HCT116 (cell line): ENCODE measurements at regions not wholly inside any gene's neighbourhood (a gene's known extent, or its start where the extent isn't known, plus 50 kb on each side); places are given as distances from the start of the nearest gene placed in this dataset.

Experiments
- ATAC-seq: fragments of 200-7000 bp; cut with Tn5 transposase; 2 replicates; pipeline ENCODE4 v1.9.1; 2020; ENCODE audit warnings: mild to moderate bottlenecking, moderate library complexity
- BruUV-seq: library from RNA; stranded (reverse); fragments of 400-500 nt; replicated peaks from 2 replicates; lab custom pipeline; 2021; lab: Mats Ljungman, UMichigan
- CTCF ChIA-PET: fragments of 300-600 bp; sonication (Branson Sonifier 250); formaldehyde crosslinking; loops from one replicate; lab custom pipeline; 2021; ENCODE audit warnings: antibody characterized with exemption; lab: Charles Lee
- POLR2A ChIA-PET: fragments of 300-600, 350-600 bp; sonication (Branson Sonifier 250); formaldehyde crosslinking; loops from one replicate; lab custom pipeline; 2021; ENCODE audit warnings: antibody characterized with exemption; lab: Charles Lee
- RAD21 ChIA-PET, 2 experiments: fragments of 300-600 bp; sonication (Branson Sonifier 250); formaldehyde crosslinking; loops; one replicate each; lab custom pipeline; 2023; ENCODE audit warnings: low total read pairs in 2 of 2; ENCODE audit not compliant: uncharacterized antibody in 2 of 2, unreplicated experiment in 2 of 2, low non-redundant PET in 1 of 2; lab: Charles Lee
- DNase-seq: peaks from one replicate; pipeline ENCODE4 v3.0.0-alpha.2; 2010; ENCODE audit warnings: low read depth, low spot score
- H2AFZ ChIP-seq: fragments of 200-600 bp; shearing (Covaris generic), sonication (generic); 2 replicates; pipeline ENCODE4 v1.6.1; 2017; ENCODE audit warnings: low read depth, mixed run types, mixed read lengths, antibody characterized with exemption, low read length; ENCODE audit not compliant: poor library complexity, severe bottlenecking
- H3K27ac ChIP-seq: 2 replicates; pipeline ENCODE4 v1.5.1; 2012; ENCODE audit warnings: low read depth, low read length
- H3K27me3 ChIP-seq: fragments of 200-600 bp; sonication (generic); 2 replicates; pipeline ENCODE4 v1.6.1; 2016; ENCODE audit warnings: mixed run types, low read length, mixed read lengths; ENCODE audit not compliant: insufficient read depth
- H3K36me3 ChIP-seq, 2 experiments: fragments of 200-500 bp in 1 of 2; fragments of 200-600 bp in 1 of 2; sonication (Bioruptor generic) in 1 of 2; sonication (generic) in 1 of 2; 2 replicates each; pipeline versions ENCODE4 v1.5.1 to v1.6.1; 2014 to 2016; ENCODE audit warnings: low read length in 2 of 2, inconsistent platforms in 1 of 2, mixed read lengths in 1 of 2, mixed run types in 1 of 2; ENCODE audit not compliant: insufficient read depth in 2 of 2, control insufficient read depth in 1 of 2
- H3K4me1 ChIP-seq, 2 experiments: fragments of 200-600 bp in 1 of 2; sonication (generic) in 1 of 2; 2 replicates each; pipeline versions ENCODE4 v1.5.1 to v1.6.1; 2012 to 2017; ENCODE audit warnings: low read length in 2 of 2, inconsistent platforms in 1 of 2, mild to moderate bottlenecking in 1 of 2, mixed read lengths in 1 of 2, mixed run types in 1 of 2, moderate library complexity in 1 of 2; ENCODE audit not compliant: insufficient read depth in 2 of 2, control insufficient read depth in 1 of 2
- H3K4me2 ChIP-seq: fragments of 200-600 bp; sonication (generic); 2 replicates; pipeline ENCODE4 v1.6.1; 2017; ENCODE audit warnings: mixed run types, low read length, mixed read lengths
- H3K4me3 ChIP-seq, 2 experiments: fragments of 200-600 bp in 1 of 2; sonication (generic) in 1 of 2; replicated peaks in 1 of 2; 2 replicates each; pipeline ENCODE4 v1.5.1; 2011 to 2016; ENCODE audit warnings: low read length in 2 of 2, control low read depth in 1 of 2, low read depth in 1 of 2, mild to moderate bottlenecking in 1 of 2, mixed read lengths in 1 of 2, mixed run types in 1 of 2
- H3K79me2 ChIP-seq: fragments of 200-600 bp; sonication (generic); 2 replicates; pipeline ENCODE4 v1.6.1; 2017; ENCODE audit warnings: mild to moderate bottlenecking, mixed run types, low read length, moderate library complexity, mixed read lengths; ENCODE audit not compliant: insufficient read depth
- H3K9ac ChIP-seq: fragments of 200-600 bp; sonication (generic); 2 replicates; pipeline ENCODE4 v1.6.1; 2016; ENCODE audit warnings: low read length, mixed read lengths
- H3K9me2 ChIP-seq: fragments of 200-600 bp; sonication (generic), shearing (Covaris generic); 2 replicates; pipeline ENCODE4 v1.6.1; 2017; ENCODE audit warnings: mixed run types, mild to moderate bottlenecking, moderate library complexity; ENCODE audit not compliant: insufficient read depth
- H3K9me3 ChIP-seq, 2 experiments: fragments of 200-500 bp in 1 of 2; fragments of 200-600 bp in 1 of 2; sonication (Bioruptor generic) in 1 of 2; sonication (generic) in 1 of 2; 2 replicates each; pipeline ENCODE4 v1.6.1; 2014 to 2017; ENCODE audit warnings: low read length in 2 of 2, mixed read lengths in 2 of 2, inconsistent platforms in 1 of 2, low read depth in 1 of 2, mild to moderate bottlenecking in 1 of 2, mixed run types in 1 of 2, moderate library complexity in 1 of 2; ENCODE audit not compliant: control insufficient read depth in 1 of 2, insufficient read depth in 1 of 2
- H4K20me1 ChIP-seq: fragments of 200-600 bp; sonication (generic), shearing (Covaris generic); 2 replicates; pipeline ENCODE4 v1.6.1; 2017; ENCODE audit warnings: mixed run types, mild to moderate bottlenecking, moderate library complexity; ENCODE audit not compliant: insufficient read depth
- CTCF ChIP-seq, 3 experiments: fragments of 200-600 bp in 1 of 3; sonication (generic) in 1 of 3; IDR thresholded peaks in 2 of 3; conservative IDR thresholded peaks in 1 of 3; 2 replicates each; pipeline ENCODE4 v1.5.1; 2012 to 2017; ENCODE audit warnings: low read depth in 2 of 3, low read length in 2 of 3, antibody characterized with exemption in 1 of 3, borderline replicate concordance in 1 of 3, control low read depth in 1 of 3, mild to moderate bottlenecking in 1 of 3, mixed read lengths in 1 of 3, mixed run types in 1 of 3, moderate library complexity in 1 of 3; ENCODE audit not compliant: insufficient read depth in 1 of 3
- ELF1 ChIP-seq: IDR thresholded peaks from 2 replicates; pipeline ENCODE4 v1.6.1; 2012; ENCODE audit warnings: low read depth, borderline replicate concordance
- EZH2phosphoT487 ChIP-seq: fragments of 200-600 bp; IDR thresholded peaks from 2 replicates; pipeline ENCODE4 v1.6.1; 2018; ENCODE audit warnings: antibody characterized with exemption, borderline replicate concordance
- SP1 ChIP-seq: IDR thresholded peaks from 2 replicates; pipeline ENCODE4 v1.6.1; 2012; ENCODE audit warnings: low read depth
- TCF7L2 ChIP-seq: IDR thresholded peaks from 2 replicates; pipeline ENCODE4 v1.7.0; 2011; ENCODE audit warnings: borderline replicate concordance, inconsistent platforms; ENCODE audit not compliant: insufficient read depth, insufficient read length; ENCODE audit errors: extremely low read depth
- ZBTB33 ChIP-seq: IDR thresholded peaks from 2 replicates; pipeline ENCODE4 v1.6.1; 2011; ENCODE audit warnings: mild to moderate bottlenecking, low read length, moderate library complexity; ENCODE audit not compliant: insufficient replicate concordance; ENCODE audit errors: extremely low read depth
- ZNF274 ChIP-seq: fragments of 200-500 bp; sonication (Bioruptor generic); IDR thresholded peaks from 2 replicates; pipeline ENCODE4 v1.6.1; 2014; ENCODE audit warnings: mild to moderate bottlenecking, low read depth, low read length, inconsistent platforms
- intact Hi-C: fragments of 100-400 bp; cut with micrococcal nuclease; formaldehyde crosslinking; loops from 2 replicates; pipeline ENCODE4 v1.10.0; 2022

- H3K27me3 ChIP-seq: no peaks in the 10 kb centered on the region
- no peak for DNase-seq
- no peaks in the 10 kb centered on the region for H4K20me1 ChIP-seq
- TF ChIP-seq ZNF274 (no peak), EZH2phosphoT487 (no peak), ELF1 (no peak), CTCF (IDR thresholded peaks at IDR 0.05 in 2 of 3, conservative IDR thresholded peaks at IDR 0.05 in 1 of 3; ENCODE audit: borderline replicate concordance in 1 of 3, insufficient read depth in 1 of 3, low read depth in 2 of 3, low read length in 2 of 3) (no peak), SP1 (no peak), TCF7L2 (no peak), ZBTB33 (no peak)
- H3K9ac ChIP-seq: no peak overlapping the region
- H3K9me3 ChIP-seq: peaks cover 4 to 5% of the 10 kb centered on the region in 2 experiments; a peak in 3 of 4 replicates
- H3K4me1 ChIP-seq: no peaks in the 10 kb centered on the region
- H3K79me2 ChIP-seq: no peaks in the 10 kb centered on the region
- no peaks in the 10 kb centered on the region for H3K9me2 ChIP-seq
- BruUV-seq: no TSS peak
- H3K4me2 ChIP-seq: no peak overlapping the region
- H2AFZ ChIP-seq: no peak overlapping the region
- ATAC-seq: no peak
- POLR2A ChIA-PET: no interaction called here
- intact Hi-C loops: no loop called here
- RAD21 ChIA-PET: no interaction called here
- no peak overlapping the region for H3K4me3 ChIP-seq
- H3K27ac ChIP-seq: no peak overlapping the region
- no peaks in the 10 kb centered on the region for H3K36me3 ChIP-seq
- CTCF ChIA-PET: no interaction called here
Observed at GRCh38 chr5:24407466-24407865, 237.3 kb downstream of the CDH10 start.
